ENCODE measurements at regions not wholly inside any gene's neighbourhood (a gene's known extent, or its start where the extent isn't known, plus 50 kb on each side); places are given as distances from the start of the nearest gene placed in this dataset.

GRCh38 chr10:55330486-55330885 is 529.5 kb upstream of the PCDH15 start:
- Histone ChIP-seq H3K27ac (no peak overlapping the region), H3F3A (ENCODE audit: low read depth) (no peaks in the 10 kb centered on the region), H3K27me3 (no peaks in the 10 kb centered on the region), H3K9ac (no peak overlapping the region), H3K79me2 (ENCODE audit: low read depth) (no peaks in the 10 kb centered on the region), H2AFZ (replicated peaks) (no peak overlapping the region), H3K4me2 (no peak overlapping the region), H3K36me3 (no peaks in the 10 kb centered on the region), H3K4me3 (no peak overlapping the region), H4K20me1 (ENCODE audit: low read depth) (no peaks in the 10 kb centered on the region), H3K9me3 (ENCODE audit: low read depth) (no peaks in the 10 kb centered on the region), H3K4me1 (no peaks in the 10 kb centered on the region)
- no peak overlapping the region for H3K4me3 Mint-ChIP-seq
- H3K27ac Mint-ChIP-seq = no peak overlapping the region
- no peak for DNase-seq (ENCODE audit: low spot score)
- no peaks in the 10 kb centered on the region for H3K36me3 Mint-ChIP-seq
- no peaks in the 10 kb centered on the region for H3K9me3 Mint-ChIP-seq
- H3K4me1 Mint-ChIP-seq = no peaks in the 10 kb centered on the region
- no peaks in the 10 kb centered on the region for H3K27me3 Mint-ChIP-seq (ENCODE audit: insufficient read depth, low read depth)
- TF ChIP-seq CTCF (IDR thresholded peaks at IDR 0.05) = no peak
- TF ChIP-seq EZH2 (IDR thresholded peaks at IDR 0.05) = no peak
- no peak for TF ChIP-seq EZH2phosphoT487 (IDR thresholded peaks at IDR 0.05)

- no peaks in the 10 kb centered on the region for H3K4me1 ChIP-seq
- H3K36me3 ChIP-seq = no peaks in the 10 kb centered on the region
- H3K27ac Mint-ChIP-seq = no peak overlapping the region
- no peak for DNase-seq (ENCODE audit: low spot score)
- no peak overlapping the region for H2AFZ ChIP-seq (replicated peaks)
- no peak overlapping the region for H3K4me2 ChIP-seq
- no peaks in the 10 kb centered on the region for H3K27me3 Mint-ChIP-seq (ENCODE audit: insufficient read depth, low read depth)
- H3K9ac ChIP-seq = no peak overlapping the region
- no peaks in the 10 kb centered on the region for H3K79me2 ChIP-seq (ENCODE audit: low read depth)
- H4K20me1 ChIP-seq (ENCODE audit: low read depth) = no peaks in the 10 kb centered on the region
- TF ChIP-seq CTCF (IDR thresholded peaks at IDR 0.05) (no peak), EZH2phosphoT487 (IDR thresholded peaks at IDR 0.05) (no peak), EZH2 (IDR thresholded peaks at IDR 0.05) (no peak)
- no peaks in the 10 kb centered on the region for H3K9me3 Mint-ChIP-seq
- no peak overlapping the region for H3K4me3 ChIP-seq
- H3K27ac ChIP-seq = no peak overlapping the region
- no peaks in the 10 kb centered on the region for H3K36me3 Mint-ChIP-seq
- no peaks in the 10 kb centered on the region for H3F3A ChIP-seq (ENCODE audit: low read depth)
- no peaks in the 10 kb centered on the region for H3K4me1 Mint-ChIP-seq
- no peaks in the 10 kb centered on the region for H3K27me3 ChIP-seq
- H3K4me3 Mint-ChIP-seq = no peak overlapping the region
- H3K9me3 ChIP-seq (ENCODE audit: low read depth) = no peaks in the 10 kb centered on the region
These were observed 528.8 kb upstream of the PCDH15 start for GRCh38 chr10:55329796-55330195.

GRCh38 chr10:55320187-55320700 is 519.2 kb upstream of the PCDH15 start:
- Mint-ChIP-seq H3K9me3 (peaks cover 5% of the 10 kb centered on the region), H3K4me3 (no peak overlapping the region), H3K36me3 (peaks cover 1% of the 10 kb centered on the region), H3K4me1 (no peaks in the 10 kb centered on the region), H3K27me3 (ENCODE audit: insufficient read depth, low read depth) (peaks cover 2% of the 10 kb centered on the region), H3K27ac (no peak overlapping the region)
- Histone ChIP-seq H2AFZ (replicated peaks) (no peak overlapping the region), H3K27ac (no peak overlapping the region), H3K79me2 (ENCODE audit: low read depth) (no peaks in the 10 kb centered on the region), H3K4me3 (no peak overlapping the region), H3K4me1 (no peaks in the 10 kb centered on the region), H3K36me3 (no peaks in the 10 kb centered on the region), H3K9me3 (ENCODE audit: low read depth) (no peaks in the 10 kb centered on the region), H3F3A (ENCODE audit: low read depth) (no peaks in the 10 kb centered on the region), H3K9ac (no peak overlapping the region), H4K20me1 (ENCODE audit: low read depth) (no peaks in the 10 kb centered on the region), H3K27me3 (no peaks in the 10 kb centered on the region), H3K4me2 (no peak overlapping the region)
- TF ChIP-seq CTCF (IDR thresholded peaks at IDR 0.05) (no peak), EZH2 (IDR thresholded peaks at IDR 0.05) (no peak), EZH2phosphoT487 (IDR thresholded peaks at IDR 0.05) (no peak)
- no peak for DNase-seq (ENCODE audit: low spot score)

Data from neural progenitor cell (in vitro differentiated cells).